GM12878 (cell line): ENCODE measurements at regions not wholly inside any gene's neighbourhood (a gene's known extent, or its start where the extent isn't known, plus 50 kb on each side); places are given as distances from the start of the nearest gene placed in this dataset.

ENCODE experiments used
- ATAC-seq: fragments of 200-7000 bp; cut with Tn5 transposase; 3 replicates; pipeline ENCODE4 v1.9.1; 2020; ENCODE audit warnings: mild to moderate bottlenecking, moderate library complexity
- BruUV-seq: library from RNA; stranded (reverse); fragments of 400-500 nt; replicated peaks from 2 replicates; lab custom pipeline; 2021; lab: Mats Ljungman, UMichigan
- CTCF ChIA-PET: fragments of 300-600 bp; sonication (Branson Sonifier 250); formaldehyde crosslinking; extraction: SDS; loops from one replicate; lab custom pipeline; 2021; ENCODE audit warnings: inconsistent platforms; lab: Yijun Ruan, JAX
- POLR2A ChIA-PET: fragments of 350-600 bp; formaldehyde crosslinking; extraction: SDS; loops from one replicate; lab custom pipeline; 2021; ENCODE audit warnings: inconsistent platforms; lab: Charles Lee
- RAD21 ChIA-PET: fragments of 300-600 bp; sonication (Branson Sonifier 250); formaldehyde crosslinking; loops from one replicate; lab custom pipeline; 2023; ENCODE audit warnings: antibody characterized with exemption; ENCODE audit not compliant: unreplicated experiment; lab: Charles Lee
- SMC1A ChIA-PET: fragments of 300-600 bp; sonication (Branson Sonifier 250); formaldehyde crosslinking; loops from one replicate; lab custom pipeline; 2023; ENCODE audit not compliant: unreplicated experiment, uncharacterized antibody; lab: Charles Lee
- DNase-seq: peaks from one replicate; pipeline ENCODE4 v3.0.0-alpha.2; 2011; ENCODE audit warnings: low read depth, low spot score
- FAIRE-seq: peaks from 3 replicates; lab custom pipeline; 2011; peaks lifted over from hg19 to GRCh38; lab: Jason Lieb, UNC
- H2AFZ ChIP-seq: 2 replicates; pipeline ENCODE4 v1.6.0; 2011; ENCODE audit warnings: low read depth, low read length, control low read depth; ENCODE audit not compliant: control insufficient read depth
- H3K27ac ChIP-seq: 2 replicates; pipeline ENCODE4 v1.5.1; 2011; ENCODE audit warnings: control low read depth; ENCODE audit not compliant: control insufficient read depth, insufficient read depth
- H3K27me3 ChIP-seq, 2 experiments: replicated peaks in 1 of 2; 2 replicates each; pipeline versions ENCODE4 v1.6.0 to v1.6.1; 2011; ENCODE audit warnings: low read length in 1 of 2; ENCODE audit not compliant: control insufficient read depth in 2 of 2, insufficient read depth in 2 of 2
- H3K36me3 ChIP-seq, 2 experiments: 2 replicates each; pipeline ENCODE4 v1.5.1; 2011; ENCODE audit warnings: low read length in 1 of 2; ENCODE audit not compliant: control insufficient read depth in 2 of 2, insufficient read depth in 2 of 2
- H3K4me1 ChIP-seq: 2 replicates; pipeline ENCODE4 v1.6.1; 2011; ENCODE audit warnings: mild to moderate bottlenecking, low read length, moderate library complexity, mixed read lengths; ENCODE audit not compliant: control insufficient read depth, insufficient read depth
- H3K4me2 ChIP-seq: 2 replicates; pipeline ENCODE4 v1.6.0; 2011; ENCODE audit warnings: control low read depth; ENCODE audit not compliant: control insufficient read depth, insufficient read depth
- H3K4me3 ChIP-seq: fragments of 200-600 bp; sonication (generic); 2 replicates; pipeline ENCODE4 v1.5.1; 2016
- H3K79me2 ChIP-seq: 2 replicates; pipeline ENCODE4 v1.6.0; 2011; ENCODE audit warnings: low read length; ENCODE audit not compliant: control insufficient read depth, insufficient read depth
- H3K9ac ChIP-seq: 2 replicates; pipeline ENCODE4 v1.8.0; 2011; ENCODE audit warnings: low read length, control low read depth, mixed read lengths; ENCODE audit not compliant: control insufficient read depth, insufficient read depth
- H3K9me3 ChIP-seq: replicated peaks from 3 replicates; pipeline ENCODE4 v1.5.1; 2011; ENCODE audit warnings: mild to moderate bottlenecking, low read length; ENCODE audit not compliant: control insufficient read depth, insufficient read depth
- H4K20me1 ChIP-seq: 2 replicates; pipeline ENCODE4 v1.6.0; 2011; ENCODE audit not compliant: control insufficient read depth, insufficient read depth
- BACH1 ChIP-seq: fragments of 450-650 bp; IDR thresholded peaks from 2 replicates; pipeline ENCODE4 v1.6.1; 2017; ENCODE audit warnings: mild to moderate bottlenecking, borderline replicate concordance
- IKZF2 ChIP-seq, 2 experiments: fragments of 450-650 bp; IDR thresholded peaks; 2 replicates each; pipeline ENCODE4 v1.6.1; 2017; ENCODE audit warnings: mild to moderate bottlenecking in 2 of 2, moderate library complexity in 2 of 2
- MTA3 ChIP-seq: IDR thresholded peaks from 2 replicates; pipeline ENCODE4 v1.6.1; 2012; ENCODE audit warnings: low read length, inconsistent platforms, borderline replicate concordance
- NR2F1 ChIP-seq: fragments of 450-650 bp; conservative IDR thresholded peaks from 2 replicates; pipeline ENCODE4 v1.6.1; 2017; ENCODE audit warnings: mild to moderate bottlenecking
- NRF1 ChIP-seq: conservative IDR thresholded peaks from 2 replicates; pipeline ENCODE4 v1.6.1; 2011; ENCODE audit warnings: mild to moderate bottlenecking, low read depth, low read length, improper control_type of control experiment
- PAX5 ChIP-seq: IDR thresholded peaks from 2 replicates; pipeline ENCODE4 v1.6.1; 2011; ENCODE audit warnings: low read depth, low read length, borderline replicate concordance
- PML ChIP-seq: IDR thresholded peaks from 2 replicates; pipeline ENCODE4 v1.6.1; 2012; ENCODE audit warnings: low read length, inconsistent platforms
- SMC3 ChIP-seq: IDR thresholded peaks from 2 replicates; pipeline ENCODE4 v1.6.1; 2011; ENCODE audit warnings: low read length, improper control_type of control experiment, borderline replicate concordance
- TCF7 ChIP-seq: IDR thresholded peaks from 2 replicates; pipeline ENCODE4 v1.6.1; 2014; ENCODE audit warnings: antibody characterized with exemption, borderline replicate concordance
- YY1 ChIP-seq: IDR thresholded peaks from 2 replicates; pipeline ENCODE4 v1.6.1; 2011; ENCODE audit warnings: low read depth, mild to moderate bottlenecking, low read length
- WGBS: methylation state at CpG from one replicate; pipeline ENCODE4 v1.1.6; 2016; ENCODE audit warnings: low lambda C conversion rate; ENCODE audit not compliant: insufficient replicate concordance, insufficient coverage; ENCODE audit errors: missing lambda C conversion rate; 5-methylcytosine and 5-hydroxymethylcytosine counted together
- in situ Hi-C: fragments of 300-500 bp; cut with MboI; formaldehyde crosslinking; loops from 9 replicates; pipeline ENCODE4 v1.14.3; 2018; ENCODE audit warnings: mixed read lengths
- intact Hi-C: fragments of 100-400 bp; cut with micrococcal nuclease; formaldehyde crosslinking; loops from one replicate; pipeline ENCODE4 v1.14.2; 2022; ENCODE audit not compliant: unreplicated experiment
- TF ChIP-seq, protein P1 (sequence below): fragments of 450-650 bp; IDR thresholded peaks from 2 replicates; pipeline ENCODE4 v1.6.1; 2017; ENCODE audit warnings: low read depth, mild to moderate bottlenecking, moderate library complexity
- TF ChIP-seq, protein P2 (sequence below): fragments of 450-650 bp; IDR thresholded peaks from 2 replicates; pipeline ENCODE4 v1.6.1; 2017; ENCODE audit warnings: mild to moderate bottlenecking
- TF ChIP-seq, protein P3 (sequence below): IDR thresholded peaks from 2 replicates; pipeline ENCODE4 v1.6.1; 2011; ENCODE audit warnings: borderline replicate concordance, low read depth, mild to moderate bottlenecking, moderate library complexity, mixed read lengths, low read length; ENCODE audit not compliant: insufficient read depth; ENCODE audit errors: extremely low read length
- TF ChIP-seq, protein P4 (sequence below): fragments of 150-350 bp; IDR thresholded peaks from 2 replicates; pipeline ENCODE4 v1.6.1; 2016; ENCODE audit warnings: low read depth, low read length

DNA sequence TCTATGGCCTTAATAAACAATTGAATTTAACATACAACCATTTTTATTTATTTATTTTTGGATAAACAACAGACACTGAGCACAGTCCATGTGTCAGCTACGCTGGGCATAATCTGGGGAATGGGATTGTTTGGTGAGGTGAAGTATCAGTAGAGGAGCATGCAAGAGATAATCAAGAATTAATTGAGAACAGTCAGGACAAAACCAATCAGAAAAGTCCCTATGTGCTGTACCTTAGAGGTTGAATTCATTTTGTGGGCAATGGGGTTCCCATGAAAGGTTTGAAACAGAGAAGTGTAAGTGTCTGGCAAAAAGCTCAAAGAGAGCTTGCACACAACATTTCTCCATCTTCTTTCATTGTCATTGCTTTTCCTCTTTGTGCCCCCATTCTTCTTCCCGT, 198.2 kb downstream of the RNF144A start (continued):
- no peak for TF ChIP-seq NR2F1
- no peak for TF ChIP-seq BACH1
- TF ChIP-seq PML: no peak
- TF ChIP-seq, protein P1, sequence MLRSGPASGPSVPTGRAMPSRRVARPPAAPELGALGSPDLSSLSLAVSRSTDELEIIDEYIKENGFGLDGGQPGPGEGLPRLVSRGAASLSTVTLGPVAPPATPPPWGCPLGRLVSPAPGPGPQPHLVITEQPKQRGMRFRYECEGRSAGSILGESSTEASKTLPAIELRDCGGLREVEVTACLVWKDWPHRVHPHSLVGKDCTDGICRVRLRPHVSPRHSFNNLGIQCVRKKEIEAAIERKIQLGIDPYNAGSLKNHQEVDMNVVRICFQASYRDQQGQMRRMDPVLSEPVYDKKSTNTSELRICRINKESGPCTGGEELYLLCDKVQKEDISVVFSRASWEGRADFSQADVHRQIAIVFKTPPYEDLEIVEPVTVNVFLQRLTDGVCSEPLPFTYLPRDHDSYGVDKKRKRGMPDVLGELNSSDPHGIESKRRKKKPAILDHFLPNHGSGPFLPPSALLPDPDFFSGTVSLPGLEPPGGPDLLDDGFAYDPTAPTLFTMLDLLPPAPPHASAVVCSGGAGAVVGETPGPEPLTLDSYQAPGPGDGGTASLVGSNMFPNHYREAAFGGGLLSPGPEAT: peak; percentile 70; the same call in 1 of the 2 replicates
- TF ChIP-seq YY1: no peak
- no peak for TF ChIP-seq TCF7
- peak; percentile 35 to 44; a peak in 2 of 4 replicates for TF ChIP-seq IKZF2 (IDR thresholded peaks at IDR 0.05)
- TF ChIP-seq, protein P2, sequence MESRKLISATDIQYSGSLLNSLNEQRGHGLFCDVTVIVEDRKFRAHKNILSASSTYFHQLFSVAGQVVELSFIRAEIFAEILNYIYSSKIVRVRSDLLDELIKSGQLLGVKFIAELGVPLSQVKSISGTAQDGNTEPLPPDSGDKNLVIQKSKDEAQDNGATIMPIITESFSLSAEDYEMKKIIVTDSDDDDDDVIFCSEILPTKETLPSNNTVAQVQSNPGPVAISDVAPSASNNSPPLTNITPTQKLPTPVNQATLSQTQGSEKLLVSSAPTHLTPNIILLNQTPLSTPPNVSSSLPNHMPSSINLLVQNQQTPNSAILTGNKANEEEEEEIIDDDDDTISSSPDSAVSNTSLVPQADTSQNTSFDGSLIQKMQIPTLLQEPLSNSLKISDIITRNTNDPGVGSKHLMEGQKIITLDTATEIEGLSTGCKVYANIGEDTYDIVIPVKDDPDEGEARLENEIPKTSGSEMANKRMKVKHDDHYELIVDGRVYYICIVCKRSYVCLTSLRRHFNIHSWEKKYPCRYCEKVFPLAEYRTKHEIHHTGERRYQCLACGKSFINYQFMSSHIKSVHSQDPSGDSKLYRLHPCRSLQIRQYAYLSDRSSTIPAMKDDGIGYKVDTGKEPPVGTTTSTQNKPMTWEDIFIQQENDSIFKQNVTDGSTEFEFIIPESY: no peak
- TF ChIP-seq, all 136 proteins: peak for 8

DNA sequence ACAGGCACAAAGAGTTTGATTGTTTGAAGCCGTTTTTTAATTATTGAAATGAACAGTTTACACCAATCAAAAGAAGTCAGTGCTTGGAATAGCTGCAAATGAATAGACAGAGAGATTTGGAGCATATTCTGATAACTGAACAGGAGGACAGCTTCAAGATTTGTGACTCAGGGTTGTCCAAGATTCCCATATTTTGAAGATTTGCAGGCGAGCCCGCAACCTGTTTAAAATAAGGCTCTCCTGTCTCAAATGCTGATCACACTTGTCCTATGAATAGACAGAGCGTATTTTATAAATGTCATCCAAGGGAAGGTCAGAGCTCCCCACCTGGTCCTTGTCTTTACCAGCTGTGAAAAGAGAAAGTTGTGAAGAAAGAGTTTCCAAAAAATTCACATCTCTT, 198.7 kb downstream of the RNF144A start:
- Histone ChIP-seq H3K4me2 (no peak overlapping the region), H3K9me3 (no peaks in the 10 kb centered on the region; the same call in 2 of the 3 replicates), H3K79me2 (no peaks in the 10 kb centered on the region), H3K36me3 (no peaks in the 10 kb centered on the region), H3K27me3 (no peaks in the 10 kb centered on the region), H3K4me3 (no peak overlapping the region), H4K20me1 (no peaks in the 10 kb centered on the region), H2AFZ (no peak overlapping the region), H3K27ac (no peak overlapping the region), H3K4me1 (no peaks in the 10 kb centered on the region), H3K9ac (no peak overlapping the region)
- BruUV-seq: no TSS peak
- intact Hi-C loops: no loop called here
- WGBS: 28% methylated on average over 4 of the region's 4 CpGs
- RAD21 ChIA-PET: interaction anchor here (0.6 to 2.6 kb wide), 5 partner anchors 19 to 312 kb away, joined by 3 to 11 read pairs (median 3); no protein-coding TSS in a partner anchor
- POLR2A ChIA-PET: interaction anchor here (0.6 kb wide), 1 partner anchor 471 kb away, joined by 4 read pairs; no protein-coding TSS in a partner anchor
- no peak for ATAC-seq
- no peak for FAIRE-seq
- no peak for DNase-seq
- SMC1A ChIA-PET: interaction anchor here (0.8 to 2.0 kb wide), 6 partner anchors 14 to 1628 kb away, joined by 3 to 5 read pairs (median 4); no protein-coding TSS in a partner anchor
- in situ Hi-C loops: no loop called here
- CTCF ChIA-PET: interaction anchor here (0.7 to 9.1 kb wide), 5 partner anchors 15 to 650 kb away, joined by 3 to 100 read pairs (median 5); no protein-coding TSS in a partner anchor
- TF ChIP-seq NR2F1 (no peak), PAX5 (no peak), MTA3 (no peak), SMC3 (no peak), NRF1 (no peak)
- TF ChIP-seq, protein P3, sequence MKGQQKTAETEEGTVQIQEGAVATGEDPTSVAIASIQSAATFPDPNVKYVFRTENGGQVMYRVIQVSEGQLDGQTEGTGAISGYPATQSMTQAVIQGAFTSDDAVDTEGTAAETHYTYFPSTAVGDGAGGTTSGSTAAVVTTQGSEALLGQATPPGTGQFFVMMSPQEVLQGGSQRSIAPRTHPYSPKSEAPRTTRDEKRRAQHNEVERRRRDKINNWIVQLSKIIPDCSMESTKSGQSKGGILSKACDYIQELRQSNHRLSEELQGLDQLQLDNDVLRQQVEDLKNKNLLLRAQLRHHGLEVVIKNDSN: no peak
- TF ChIP-seq, protein P4, sequence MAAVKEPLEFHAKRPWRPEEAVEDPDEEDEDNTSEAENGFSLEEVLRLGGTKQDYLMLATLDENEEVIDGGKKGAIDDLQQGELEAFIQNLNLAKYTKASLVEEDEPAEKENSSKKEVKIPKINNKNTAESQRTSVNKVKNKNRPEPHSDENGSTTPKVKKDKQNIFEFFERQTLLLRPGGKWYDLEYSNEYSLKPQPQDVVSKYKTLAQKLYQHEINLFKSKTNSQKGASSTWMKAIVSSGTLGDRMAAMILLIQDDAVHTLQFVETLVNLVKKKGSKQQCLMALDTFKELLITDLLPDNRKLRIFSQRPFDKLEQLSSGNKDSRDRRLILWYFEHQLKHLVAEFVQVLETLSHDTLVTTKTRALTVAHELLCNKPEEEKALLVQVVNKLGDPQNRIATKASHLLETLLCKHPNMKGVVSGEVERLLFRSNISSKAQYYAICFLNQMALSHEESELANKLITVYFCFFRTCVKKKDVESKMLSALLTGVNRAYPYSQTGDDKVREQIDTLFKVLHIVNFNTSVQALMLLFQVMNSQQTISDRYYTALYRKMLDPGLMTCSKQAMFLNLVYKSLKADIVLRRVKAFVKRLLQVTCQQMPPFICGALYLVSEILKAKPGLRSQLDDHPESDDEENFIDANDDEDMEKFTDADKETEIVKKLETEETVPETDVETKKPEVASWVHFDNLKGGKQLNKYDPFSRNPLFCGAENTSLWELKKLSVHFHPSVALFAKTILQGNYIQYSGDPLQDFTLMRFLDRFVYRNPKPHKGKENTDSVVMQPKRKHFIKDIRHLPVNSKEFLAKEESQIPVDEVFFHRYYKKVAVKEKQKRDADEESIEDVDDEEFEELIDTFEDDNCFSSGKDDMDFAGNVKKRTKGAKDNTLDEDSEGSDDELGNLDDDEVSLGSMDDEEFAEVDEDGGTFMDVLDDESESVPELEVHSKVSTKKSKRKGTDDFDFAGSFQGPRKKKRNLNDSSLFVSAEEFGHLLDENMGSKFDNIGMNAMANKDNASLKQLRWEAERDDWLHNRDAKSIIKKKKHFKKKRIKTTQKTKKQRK: no peak
